Peyer's patch (tissue), 4 donors: ENCODE measurements at regions not wholly inside any gene's neighbourhood (a gene's known extent, or its start where the extent isn't known, plus 50 kb on each side); places are given as distances from the start of the nearest gene placed in this dataset.
"Not testable (repeated sequence)": the region's sequence is repeated elsewhere in the genome, so short reads cannot be mapped to it uniquely, and the experiment has no call there.

Experiments
- DNase-seq, 3 donors: peaks; one replicate each; pipeline ENCODE4 v3.0.0-alpha.2; 2017 to 2019
- H3K27ac ChIP-seq, 4 donors: fragments of 200-600 bp; sonication (generic); one replicate each; pipeline ENCODE4 v1.5.1; 2016 to 2019
- H3K27me3 ChIP-seq, 2 donors: fragments of 200-600 bp; sonication (generic); one replicate each; pipeline ENCODE4 v1.5.1; 2019
- H3K36me3 ChIP-seq, 3 donors: fragments of 200-600 bp; sonication (generic); one replicate each; pipeline ENCODE4 v1.5.1; 2016 to 2019
- H3K4me1 ChIP-seq, 4 donors: fragments of 200-600 bp; sonication (generic); one replicate each; pipeline ENCODE4 v1.5.1; 2016 to 2019
- H3K4me3 ChIP-seq, 4 donors: fragments of 200-600 bp; sonication (generic); 1 replicate in 3 of 4; 2 replicates in 1 of 4; pipeline ENCODE4 v1.5.1; 2016 to 2019; ENCODE audit warnings: mild to moderate bottlenecking in 1 of 4
- H3K9me3 ChIP-seq, 4 donors: fragments of 200-600 bp; sonication (generic); one replicate each; pipeline ENCODE4 v1.5.1; 2016 to 2019; ENCODE audit warnings: mild to moderate bottlenecking in 1 of 4
- CTCF ChIP-seq, 6 experiments: fragments of 450-650 bp in 4 of 6; fragments of 200-600 bp in 2 of 6; sonication (generic) in 1 of 6; IDR thresholded peaks; one replicate each; pipeline ENCODE4 v1.5.1; 2017 to 2019; ENCODE audit warnings: antibody characterized with exemption in 6 of 6, mild to moderate bottlenecking in 3 of 6, moderate library complexity in 1 of 6
- POLR2A ChIP-seq, 2 donors: fragments of 450-650 bp; IDR thresholded peaks; one replicate each; pipeline ENCODE4 v1.5.1; 2017; ENCODE audit warnings: antibody characterized with exemption in 2 of 2, mild to moderate bottlenecking in 2 of 2, moderate library complexity in 2 of 2

GRCh38 chr9:74041588-74041987, 455.5 kb upstream of the RORB start:
- no peaks in the 10 kb centered on the region for H3K36me3 ChIP-seq
- H3K27ac ChIP-seq = no peak overlapping the region
- H3K4me3 ChIP-seq = no peak overlapping the region
- H3K4me1 ChIP-seq = no peaks in the 10 kb centered on the region
- DNase-seq = no peak
- H3K9me3 ChIP-seq = no peaks in the 10 kb centered on the region
- no peaks in the 10 kb centered on the region for H3K27me3 ChIP-seq
- TF ChIP-seq CTCF (IDR thresholded peaks at IDR 0.05) (no peak), POLR2A (IDR thresholded peaks at IDR 0.05) (no peak)

- no peaks in the 10 kb centered on the region for H3K36me3 ChIP-seq
- H3K9me3 ChIP-seq = no peaks in the 10 kb centered on the region
- no peaks in the 10 kb centered on the region for H3K4me1 ChIP-seq
- TF ChIP-seq CTCF (IDR thresholded peaks at IDR 0.05) (no peak), POLR2A (IDR thresholded peaks at IDR 0.05) (no peak)
- DNase-seq = no peak
- no peaks in the 10 kb centered on the region for H3K27me3 ChIP-seq
- no peak overlapping the region for H3K4me3 ChIP-seq
- H3K27ac ChIP-seq = no peak overlapping the region
These were observed 452.3 kb upstream of the RORB start for GRCh38 chr9:74044844-74045243.

- DNase-seq = no peak
- TF ChIP-seq CTCF (IDR thresholded peaks at IDR 0.05) (no peak), POLR2A (IDR thresholded peaks at IDR 0.05) (no peak)
- Histone ChIP-seq H3K9me3 (no peaks in the 10 kb centered on the region), H3K4me3 (no peak overlapping the region), H3K4me1 (no peaks in the 10 kb centered on the region), H3K27me3 (no peaks in the 10 kb centered on the region), H3K36me3 (no peaks in the 10 kb centered on the region), H3K27ac (no peak overlapping the region)
These were observed 441.1 kb upstream of the RORB start for GRCh38 chr9:74056023-74056422.

- H3K36me3 ChIP-seq, H3K27me3 ChIP-seq, DNase-seq, H3K4me3 ChIP-seq, H3K27ac ChIP-seq, H3K4me1 ChIP-seq, H3K9me3 ChIP-seq: not testable (repeated sequence)
These were observed 440.1 kb upstream of the RORB start for GRCh38 chr9:74057051-74057450.

GRCh38 chr9:74064702-74065101, 432.4 kb upstream of the RORB start:
- Histone ChIP-seq H3K27ac (no peak overlapping the region), H3K36me3 (no peaks in the 10 kb centered on the region), H3K4me1 (no peaks in the 10 kb centered on the region), H3K9me3 (no peaks in the 10 kb centered on the region), H3K27me3 (no peaks in the 10 kb centered on the region), H3K4me3 (no peak overlapping the region)
- DNase-seq = no peak
- TF ChIP-seq POLR2A (IDR thresholded peaks at IDR 0.05) (no peak), CTCF (IDR thresholded peaks at IDR 0.05) (no peak)

GRCh38 chr9:74066128-74066527, 431.0 kb upstream of the RORB start:
- no peaks in the 10 kb centered on the region for H3K27me3 ChIP-seq
- DNase-seq = no peak
- TF ChIP-seq CTCF (IDR thresholded peaks at IDR 0.05) (no peak), POLR2A (IDR thresholded peaks at IDR 0.05) (no peak)
- H3K9me3 ChIP-seq = no peaks in the 10 kb centered on the region
- no peak overlapping the region for H3K27ac ChIP-seq
- no peaks in the 10 kb centered on the region for H3K36me3 ChIP-seq
- no peak overlapping the region for H3K4me3 ChIP-seq
- H3K4me1 ChIP-seq = no peaks in the 10 kb centered on the region
